ENCODE measurements at regions not wholly inside any gene's neighbourhood (a gene's known extent, or its start where the extent isn't known, plus 50 kb on each side); places are given as distances from the start of the nearest gene placed in this dataset.

- Histone ChIP-seq H3K27ac (ENCODE audit: insufficient read length, low read depth, low read length) (no peak overlapping the region), H2BK12ac (ENCODE audit: insufficient read length, low read depth, low read length) (no peak overlapping the region), H4K91ac (ENCODE audit: insufficient read length, low read depth, low read length) (no peak overlapping the region), H3K4me1 (ENCODE audit: insufficient read depth, low read length) (no peaks in the 10 kb centered on the region), H3K9me3 (ENCODE audit: control insufficient read depth, low read depth, low read length) (no peaks in the 10 kb centered on the region), H2BK15ac (ENCODE audit: low read depth, low read length) (no peak overlapping the region), H2AK5ac (ENCODE audit: insufficient read length, low read length) (no peak overlapping the region), H3T11ph (ENCODE audit: low read length) (no peak overlapping the region), H3K79me2 (ENCODE audit: insufficient read depth, low read length) (no peaks in the 10 kb centered on the region), H3K23ac (ENCODE audit: insufficient read length, low read depth, low read length) (no peak overlapping the region), H3K56ac (ENCODE audit: insufficient read length, low read depth, low read length) (no peak overlapping the region), H3K4ac (ENCODE audit: low read depth, low read length) (no peak overlapping the region), H3K18ac (ENCODE audit: insufficient read length, low read depth, low read length) (no peak overlapping the region), H2AFZ (ENCODE audit: low read length) (no peak overlapping the region), H2BK20ac (ENCODE audit: low read depth, low read length, poor library complexity, severe bottlenecking) (no peak overlapping the region), H3K23me2 (ENCODE audit: insufficient read length, low read depth, low read length, poor library complexity, severe bottlenecking) (no peaks in the 10 kb centered on the region), H2BK120ac (ENCODE audit: low read depth, low read length, poor library complexity, severe bottlenecking) (no peak overlapping the region), H2BK5ac (ENCODE audit: insufficient read length, low read length) (no peak overlapping the region), H4K5ac (ENCODE audit: insufficient read length, low read depth, low read length) (no peak overlapping the region), H3K4me2 (ENCODE audit: insufficient read depth, insufficient read length, low read length) (no peak overlapping the region), H3K9ac (ENCODE audit: extremely low read depth, insufficient read length, low read length) (no peak overlapping the region), H4K20me1 (ENCODE audit: control insufficient read depth, insufficient read depth, insufficient read length) (no peaks in the 10 kb centered on the region), H3K79me1 (ENCODE audit: insufficient read depth, low read depth, low read length, poor library complexity, severe bottlenecking) (no peaks in the 10 kb centered on the region), H3K27me3 (ENCODE audit: insufficient read depth, low read length) (no peaks in the 10 kb centered on the region), H3K14ac (ENCODE audit: insufficient read depth, low read length) (no peak overlapping the region), H4K8ac (replicated peaks; ENCODE audit: insufficient read length, low read depth, low read length) (no peak overlapping the region)
- no peak overlapping the region; a peak in 1 of 7 replicates for H3K27ac Mint-ChIP-seq
- peaks cover 25 to 32% of the 10 kb centered on the region in 2 experiments for H3K4me1 Mint-ChIP-seq
- TF ChIP-seq CTCF (conservative IDR thresholded peaks at IDR 0.05), result peak; percentile 97
- H3K9me3 Mint-ChIP-seq, result peaks cover 16 to 25% of the 10 kb centered on the region in 2 experiments
- DNase-seq, result peak; percentile 86
- no peak overlapping the region for H3K4me3 Mint-ChIP-seq
- WGBS (ENCODE audit: extremely low coverage, insufficient read length, low lambda C conversion rate), result no CpG with 5 or more reads among the region's 9 CpGs
- peaks cover 2% of the 10 kb centered on the region; the same call in 1 of the 2 replicates for H3K27me3 Mint-ChIP-seq (ENCODE audit: low read depth)
- H3K36me3 Mint-ChIP-seq (ENCODE audit: insufficient read depth in 1 of 3, low read depth in 3 of 3), result peaks cover 0 to 11% (median 5%) of the 10 kb centered on the region in 3 experiments; a peak in 5 of 7 replicates
These were observed 95.1 kb upstream of the OLIG3 start for GRCh38 chr6:137589067-137589848.

All from H9 (cell line).